ENCODE measurements at regions not wholly inside any gene's neighbourhood (a gene's known extent, or its start where the extent isn't known, plus 50 kb on each side); places are given as distances from the start of the nearest gene placed in this dataset.

DNA sequence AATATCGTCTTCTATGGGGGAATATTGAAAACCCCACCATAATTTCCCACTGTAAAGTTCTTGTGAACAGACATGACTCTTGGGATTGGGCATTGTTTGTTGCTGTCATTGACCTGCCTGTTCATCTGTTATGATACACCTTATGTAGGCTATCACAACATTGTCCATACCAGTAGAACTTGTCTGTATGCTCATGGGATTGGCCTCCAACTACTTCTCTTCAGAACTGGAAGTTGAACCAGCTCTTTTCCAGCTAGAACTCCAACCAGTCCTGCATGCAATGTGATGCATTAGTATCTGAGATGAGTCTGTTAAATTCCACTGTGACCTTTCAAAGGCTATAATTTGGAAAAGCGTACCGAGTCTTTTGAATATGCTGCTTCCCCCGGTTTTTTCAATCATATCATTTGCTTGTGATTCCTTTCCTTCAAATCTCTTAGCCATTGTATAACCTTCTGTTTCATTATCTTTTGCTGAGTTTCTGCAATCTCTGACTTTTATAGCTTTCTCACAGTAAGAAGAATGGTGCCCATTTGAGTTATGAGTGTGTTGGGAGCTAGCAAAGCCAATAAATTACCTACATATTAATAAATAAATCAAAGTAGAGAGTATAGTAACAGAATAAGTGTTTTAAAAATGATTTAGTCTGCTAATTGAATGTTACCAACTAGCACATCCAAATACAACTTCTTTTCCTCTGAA lies 101.9 kb downstream of the PLK2 start:
- no peak for DNase-seq (ENCODE audit: extremely low read depth, low read depth, low spot score)

DNA sequence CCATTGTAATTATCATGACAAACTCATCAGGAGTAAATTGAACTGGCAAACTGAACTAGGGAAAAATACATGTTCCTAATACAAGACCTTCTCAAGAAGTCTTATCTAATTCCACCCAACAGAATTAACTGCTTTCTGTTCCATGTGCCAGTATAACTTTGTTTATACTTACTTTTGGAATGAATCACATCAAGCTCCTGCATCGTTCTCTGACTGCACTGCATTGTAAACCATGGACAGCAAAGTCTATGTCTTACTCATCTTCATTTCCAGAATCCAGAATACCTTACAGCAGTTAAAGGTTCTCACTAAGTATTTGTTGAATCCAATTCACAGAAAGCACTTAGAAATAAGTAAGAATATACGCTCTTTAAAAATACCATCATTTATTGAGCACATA lies 102.8 kb downstream of the PLK2 start:
- DNase-seq (ENCODE audit: extremely low read depth, low read depth, low spot score), result no peak

DNA sequence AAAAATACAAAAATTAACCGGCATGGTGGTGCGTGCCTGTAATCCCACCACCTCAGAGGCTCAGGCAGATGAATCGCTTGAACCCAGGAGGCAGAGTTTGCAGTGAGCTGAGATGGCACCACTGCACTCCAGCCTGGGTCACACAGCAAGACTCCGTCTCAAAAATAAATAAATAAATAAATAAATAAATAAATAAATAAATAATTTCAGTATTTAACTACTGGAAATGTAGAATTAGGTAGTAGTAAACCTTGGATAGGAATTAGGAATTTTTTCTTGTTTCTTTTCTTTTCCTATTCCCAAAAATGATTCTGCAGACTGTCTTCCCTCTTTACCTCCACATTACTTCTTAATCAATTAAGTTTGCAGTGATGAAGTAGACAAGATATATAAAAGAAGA lies 103.2 kb downstream of the PLK2 start:
- no peak for DNase-seq (ENCODE audit: extremely low read depth, low read depth, low spot score)

DNA sequence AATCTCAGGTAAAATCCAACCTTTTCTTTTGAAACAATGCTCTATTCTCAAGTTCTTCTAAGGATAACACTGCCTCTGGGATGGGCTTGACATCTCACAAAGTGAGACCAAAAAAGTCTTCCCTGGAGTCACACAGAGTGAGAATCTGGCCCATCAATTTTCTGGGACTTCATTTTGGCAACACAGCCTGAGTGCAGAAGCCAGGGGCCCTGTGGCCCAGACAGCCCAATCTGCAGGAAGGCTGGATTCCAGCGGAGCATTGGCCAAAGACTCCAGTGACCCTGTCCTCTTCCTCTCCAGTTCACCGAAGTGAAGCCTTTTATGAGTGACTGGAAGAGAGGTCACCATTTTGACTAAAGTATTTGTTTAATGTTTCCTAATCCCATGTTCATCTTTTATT lies 105.1 kb downstream of the PLK2 start:
- no peak for DNase-seq (ENCODE audit: extremely low read depth, low read depth, low spot score)

DNA sequence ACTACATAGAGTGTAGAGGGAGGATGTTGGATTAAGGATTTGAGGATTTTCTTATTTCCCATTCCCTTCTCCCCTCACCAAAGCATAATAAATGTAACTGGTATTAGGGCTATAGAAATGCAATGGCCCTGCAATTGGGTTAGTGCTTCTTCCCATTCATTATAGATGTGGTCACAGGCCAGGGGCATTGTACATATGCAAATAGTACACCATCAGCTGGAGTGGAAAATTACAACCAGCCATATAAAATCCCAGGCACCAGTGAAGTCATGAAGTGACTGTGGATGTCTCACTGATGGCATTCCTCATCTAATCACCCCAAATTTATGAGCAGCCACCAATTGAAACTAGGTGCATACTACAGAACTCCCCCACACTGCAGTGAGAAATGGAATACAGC lies 105.9 kb downstream of the PLK2 start:
- no peak for DNase-seq (ENCODE audit: extremely low read depth, low read depth, low spot score)

DNA sequence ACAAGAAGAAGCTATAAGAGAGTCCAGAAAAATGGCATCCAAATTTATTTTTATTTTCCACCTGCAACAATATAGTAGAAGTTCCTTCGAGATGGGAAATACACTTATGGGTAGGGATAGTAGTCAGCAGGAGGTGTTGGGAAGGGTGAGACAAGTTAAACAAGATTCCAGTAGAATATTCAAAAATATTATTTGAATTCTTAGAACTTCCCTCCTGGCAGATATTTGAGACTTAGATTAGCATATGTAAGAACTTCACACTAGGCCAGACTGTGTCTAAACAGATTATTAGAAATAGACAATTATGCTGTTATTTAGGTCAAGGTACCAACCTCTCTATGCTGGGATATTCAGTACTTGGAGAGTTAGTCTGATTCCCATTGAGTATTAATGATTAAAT lies 108.7 kb downstream of the PLK2 start:
- no peak for DNase-seq (ENCODE audit: extremely low read depth, low read depth, low spot score)

DNA sequence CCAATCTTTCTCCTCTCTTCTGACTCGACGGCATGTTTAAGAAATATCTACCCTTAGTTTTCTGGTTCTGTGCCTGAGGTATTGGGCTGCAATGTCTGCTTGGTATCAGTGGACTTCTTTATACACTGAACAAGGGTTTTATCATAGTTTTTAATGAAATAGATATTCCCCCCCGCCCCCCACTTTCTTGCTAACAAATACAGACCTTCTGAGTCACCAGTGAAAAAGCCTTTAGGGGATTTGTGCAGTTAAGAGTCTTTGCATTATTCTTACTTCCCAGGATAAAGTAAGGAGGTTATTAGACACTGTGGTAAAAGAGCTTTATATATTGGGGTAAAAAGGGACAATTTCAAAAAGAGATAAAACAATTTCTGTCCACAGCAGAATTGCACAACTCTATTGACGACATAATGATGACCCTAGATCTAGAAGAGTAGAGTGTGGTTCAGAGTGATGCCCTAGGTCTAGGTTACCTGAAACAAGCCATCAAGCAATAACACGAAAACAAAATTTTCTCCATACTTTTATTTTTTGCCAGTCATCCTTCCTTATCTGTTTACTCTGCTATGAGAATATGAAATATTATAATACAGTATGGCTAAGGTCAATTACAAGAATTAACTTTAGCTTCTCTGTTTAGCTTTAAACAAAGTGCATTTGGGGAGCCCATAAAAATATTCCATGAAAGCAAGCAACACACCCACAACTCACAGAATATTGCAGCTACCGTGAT lies 110.7 kb downstream of the PLK2 start:
- no peak for DNase-seq (ENCODE audit: extremely low read depth, low read depth, low spot score)

DNA sequence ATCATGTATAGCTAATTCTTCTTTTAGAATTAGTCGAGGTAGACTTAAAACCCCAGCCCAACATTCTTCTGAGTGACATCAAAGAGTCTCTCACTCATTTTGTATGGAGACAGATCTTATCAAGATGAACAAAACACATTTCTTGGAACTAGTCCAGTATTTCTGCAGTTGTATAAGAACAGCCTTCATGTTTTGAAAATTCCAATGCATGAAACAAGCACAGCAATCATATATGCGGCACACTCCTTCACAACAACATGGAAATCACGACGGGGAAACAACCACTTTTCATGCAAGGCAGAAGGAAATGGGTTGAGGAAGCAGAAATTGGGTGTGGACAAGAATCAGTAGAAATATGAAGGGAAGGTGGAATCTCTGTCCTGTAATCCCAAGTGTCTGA lies 113.8 kb downstream of the PLK2 start:
- no peak for DNase-seq (ENCODE audit: extremely low read depth, low read depth, low spot score)

DNA sequence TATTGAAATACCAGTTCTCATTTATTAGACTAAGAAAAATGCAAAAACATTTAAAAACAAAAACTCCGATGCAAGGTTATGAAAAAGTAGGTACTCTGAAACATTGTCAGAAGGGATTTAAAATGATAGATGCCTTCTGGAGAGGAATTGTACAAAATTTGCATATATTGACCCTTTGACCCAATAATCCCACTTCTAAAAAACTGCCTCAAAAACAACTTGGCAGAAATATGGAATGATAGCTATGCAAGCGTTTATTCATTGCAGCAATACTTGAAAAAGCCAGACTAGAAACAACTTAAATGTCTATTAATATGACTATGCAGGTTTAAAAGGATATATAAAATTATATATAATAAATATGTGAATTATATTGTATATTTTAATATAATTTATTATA lies 118.4 kb downstream of the PLK2 start:
- DNase-seq (ENCODE audit: extremely low read depth, low read depth, low spot score), result no peak

DNA sequence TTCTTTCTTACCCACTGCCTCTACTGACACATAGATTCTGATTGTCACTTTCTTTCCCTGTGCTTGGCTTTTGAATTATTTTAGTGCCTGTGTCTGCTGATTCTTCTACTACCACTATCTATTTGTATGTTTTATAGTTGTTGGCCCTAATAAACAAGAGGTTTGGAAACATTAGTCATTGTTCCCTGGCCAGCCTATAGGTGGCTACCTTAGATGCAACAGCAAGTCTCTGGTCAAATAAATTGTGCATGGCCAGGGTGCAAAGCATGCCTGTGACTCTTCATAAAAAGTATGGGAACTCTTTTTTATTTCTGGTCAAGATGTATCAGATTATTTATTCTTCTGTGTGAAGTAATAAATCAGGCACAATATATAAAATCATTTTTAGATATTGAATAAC lies 124.4 kb downstream of the PLK2 start:
- no peak for DNase-seq (ENCODE audit: extremely low read depth, low read depth, low spot score)

DNA sequence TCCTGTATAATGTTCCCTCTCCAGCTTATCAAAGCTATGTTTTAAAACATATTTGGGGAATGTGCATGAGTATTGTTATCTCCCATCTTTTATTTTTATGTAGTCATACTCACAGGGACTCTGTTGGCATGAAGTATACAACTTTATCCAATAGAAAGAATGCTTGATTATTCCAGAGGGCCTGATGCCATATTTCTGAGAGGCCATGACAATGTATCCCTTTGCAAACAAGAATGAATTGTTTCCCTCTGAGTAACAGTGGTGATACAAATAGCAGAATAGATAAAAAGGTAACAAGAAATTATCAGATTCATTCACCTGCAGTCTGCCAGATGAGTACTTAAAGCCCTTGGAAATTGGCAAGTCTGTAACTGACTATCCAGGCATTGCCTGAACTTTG lies 125.9 kb downstream of the PLK2 start:
- DNase-seq (ENCODE audit: extremely low read depth, low read depth, low spot score), result no peak

DNA sequence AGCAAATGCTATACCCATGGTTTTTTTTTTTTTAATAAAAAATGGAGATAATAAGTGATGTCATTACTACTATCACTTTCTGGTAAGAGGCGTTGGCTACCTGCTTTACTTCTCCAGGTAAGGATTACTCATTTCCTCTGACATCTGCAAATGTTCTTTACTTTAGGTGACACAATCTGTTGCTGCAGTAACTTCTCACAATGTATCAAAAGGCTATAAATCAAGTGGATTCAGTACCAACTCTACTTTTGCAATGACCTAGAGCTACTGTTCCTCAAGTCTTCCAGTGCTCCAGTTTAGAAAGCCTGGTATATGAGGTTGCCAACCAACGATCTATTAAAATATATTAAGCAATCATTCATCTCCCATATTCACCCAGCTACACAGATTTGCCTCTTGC lies 129.1 kb downstream of the PLK2 start:
- no peak for DNase-seq (ENCODE audit: extremely low read depth, low read depth, low spot score)

DNA sequence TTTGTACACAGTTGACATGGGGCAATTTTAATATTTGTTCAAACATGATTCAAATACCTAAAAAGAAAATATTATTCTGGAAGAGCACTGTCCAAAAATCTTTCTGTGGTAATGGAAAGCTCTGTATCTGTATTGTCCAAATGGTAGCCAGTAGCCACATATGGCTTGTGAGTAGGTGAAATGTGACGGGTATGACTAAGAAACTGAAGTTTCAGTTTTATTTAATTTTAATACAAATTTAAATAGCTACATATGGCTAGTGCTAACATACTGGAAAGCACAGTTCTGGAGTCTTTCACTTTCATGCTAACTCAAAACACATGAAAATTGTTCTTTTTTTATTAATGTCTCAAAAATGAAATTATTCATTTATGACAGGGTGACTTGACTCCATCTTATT lies 132.6 kb downstream of the PLK2 start:
- DNase-seq (ENCODE audit: extremely low read depth, low read depth, low spot score), result no peak

DNA sequence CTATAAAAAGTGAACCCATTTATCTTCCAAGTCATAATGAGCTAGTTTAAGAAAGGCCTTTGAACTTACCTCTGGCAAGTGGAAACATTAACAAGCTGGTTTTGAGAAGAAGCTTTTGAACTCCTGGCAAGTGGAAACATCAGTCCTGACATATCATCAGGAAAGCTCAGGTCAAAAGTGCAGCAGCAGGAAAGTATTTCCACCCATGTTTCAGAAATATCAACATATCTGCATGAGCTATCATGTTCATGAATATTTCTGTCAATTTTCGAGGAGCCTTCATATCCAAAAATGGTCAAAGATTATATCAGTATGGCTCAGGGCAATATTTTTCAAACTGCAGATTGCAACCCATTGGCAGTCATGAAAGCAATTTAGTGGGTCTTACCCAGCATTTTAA lies 133.9 kb downstream of the PLK2 start:
- DNase-seq (ENCODE audit: extremely low read depth, low read depth, low spot score), result no peak

DNA sequence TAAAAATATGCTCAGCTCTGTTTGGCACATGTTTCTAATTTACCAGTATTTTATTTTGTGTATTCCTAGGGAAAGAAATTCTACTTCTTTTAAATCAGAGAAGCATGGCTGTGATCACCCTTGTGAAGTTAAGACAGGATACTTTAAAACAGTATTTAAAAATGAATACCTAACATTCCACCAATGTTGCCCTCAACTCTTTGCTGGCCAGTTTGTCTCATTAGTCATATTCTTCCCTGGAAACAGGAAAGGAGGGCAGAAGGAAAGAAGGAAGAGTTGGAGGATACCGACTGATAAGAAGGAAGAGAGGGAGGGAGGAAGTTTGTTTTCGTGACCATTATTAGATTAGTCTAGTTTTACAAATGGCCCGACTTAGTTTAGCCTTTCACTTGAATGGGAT lies 137.4 kb downstream of the PLK2 start:
- DNase-seq (ENCODE audit: extremely low read depth, low read depth, low spot score), result no peak

DNA sequence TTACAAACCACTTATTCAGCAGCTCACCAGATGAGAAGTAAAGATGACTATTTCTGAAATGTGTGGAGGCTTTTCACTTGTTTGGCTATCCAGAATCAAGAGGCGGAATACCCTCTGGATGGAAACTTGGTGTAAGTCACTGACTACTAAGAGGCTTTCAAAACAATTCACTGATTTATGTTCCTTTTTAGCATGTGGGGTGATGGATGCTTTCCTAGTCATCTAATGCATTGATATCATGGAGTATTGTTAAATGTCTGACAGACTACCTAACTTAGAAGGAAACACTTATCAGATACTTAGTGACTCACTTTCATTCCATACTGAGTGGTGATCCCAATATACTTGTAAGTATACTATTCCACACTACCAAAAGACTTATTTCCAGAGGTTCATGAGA lies 141.4 kb downstream of the PLK2 start:
- DNase-seq (ENCODE audit: extremely low read depth, low read depth, low spot score), result no peak

DNA sequence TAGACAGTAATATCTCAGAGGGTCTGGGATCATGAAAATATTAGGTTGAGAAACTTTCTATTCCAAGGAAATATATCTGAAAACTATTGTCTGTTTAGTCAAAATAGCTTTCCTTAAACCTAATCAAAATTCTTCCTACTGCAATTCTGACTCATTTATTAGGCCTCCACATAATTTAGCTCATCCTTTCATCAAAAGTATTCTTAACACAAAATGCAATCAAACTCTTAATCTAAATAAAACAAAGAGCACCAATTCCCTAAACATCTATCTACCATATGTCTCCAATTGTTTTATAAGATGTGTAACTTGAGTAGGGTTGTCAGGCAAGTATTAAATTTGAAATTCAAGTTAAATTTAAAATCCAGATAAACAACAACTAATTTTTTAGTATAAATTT lies 142.1 kb downstream of the PLK2 start:
- no peak for DNase-seq (ENCODE audit: extremely low read depth, low read depth, low spot score)

DNA sequence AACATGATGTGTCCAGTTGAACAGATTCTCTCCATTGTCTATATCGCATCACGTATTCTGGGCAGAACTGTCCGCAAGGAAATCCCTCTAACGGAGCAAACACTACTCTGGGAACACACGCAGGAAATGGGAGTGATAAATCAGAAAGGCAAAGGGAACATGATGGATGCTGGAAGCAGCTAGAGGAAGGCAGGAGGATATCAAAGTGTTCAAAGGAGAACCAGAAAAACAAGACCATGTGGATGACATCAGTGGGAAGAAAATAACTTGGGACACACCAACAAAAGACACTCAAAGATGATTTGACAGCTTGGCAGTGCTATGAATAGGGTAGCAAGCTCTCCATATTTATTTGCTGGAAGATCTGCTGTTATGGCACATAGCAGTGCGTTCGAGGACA lies 142.9 kb downstream of the PLK2 start:
- DNase-seq (ENCODE audit: extremely low read depth, low read depth, low spot score), result no peak

DNA sequence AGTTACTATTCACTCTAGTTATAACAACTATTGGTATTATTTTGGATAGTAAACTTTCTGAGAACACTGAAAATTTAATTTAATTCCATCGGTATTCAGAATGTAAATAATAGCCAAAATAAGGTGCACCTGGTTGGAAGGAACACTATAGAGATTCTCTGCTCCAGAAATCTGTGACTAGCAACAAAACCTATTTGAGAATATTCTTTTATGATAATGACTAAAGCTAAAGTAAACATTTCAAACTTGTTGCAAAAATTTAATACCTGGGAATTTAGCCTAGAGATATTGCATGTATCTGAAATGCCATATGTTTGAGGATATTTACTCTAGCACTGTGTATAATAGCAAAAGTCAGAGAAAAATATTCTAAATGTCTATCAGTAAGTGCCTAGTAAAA lies 144.1 kb downstream of the PLK2 start:
- no peak for DNase-seq (ENCODE audit: extremely low read depth, low read depth, low spot score)

DNA sequence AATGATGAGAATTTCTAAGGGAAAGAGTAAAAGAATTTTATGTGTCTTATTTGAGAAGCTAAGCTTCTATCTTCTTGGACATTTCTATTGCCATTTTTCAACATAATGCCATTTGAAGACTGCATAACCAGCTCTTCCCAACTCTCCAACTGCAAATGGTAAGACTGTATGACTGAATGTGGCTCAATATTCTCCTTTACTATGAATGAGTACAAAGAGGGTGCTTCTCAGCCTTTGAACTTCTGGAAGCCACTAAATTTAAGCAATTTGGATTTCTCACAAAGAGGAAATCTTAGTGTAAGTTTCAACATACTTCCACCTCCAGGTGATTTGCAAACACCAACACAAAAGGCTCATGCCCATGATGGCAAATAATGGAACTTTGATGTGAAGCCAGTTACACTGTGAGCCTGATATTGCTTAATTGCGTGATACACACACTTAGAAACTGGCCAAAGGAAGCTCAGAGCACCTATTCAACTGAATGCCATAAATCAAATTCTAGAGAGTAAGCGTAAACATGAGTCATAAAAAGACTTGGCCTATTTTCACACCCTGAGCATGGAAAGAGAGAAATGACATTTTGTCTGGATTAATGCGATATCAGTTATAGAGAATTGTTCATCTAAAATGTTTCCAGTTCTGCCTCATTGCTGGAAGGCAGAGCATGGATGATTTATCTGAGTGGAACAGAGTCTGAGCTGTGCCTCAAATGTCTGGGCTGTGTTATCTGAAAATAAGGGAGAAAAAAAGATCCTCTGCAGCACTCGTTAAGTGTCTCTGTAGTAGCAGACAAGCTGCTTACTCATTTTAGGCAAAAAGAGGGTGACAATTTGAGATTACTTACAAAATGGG lies 145.3 kb downstream of the PLK2 start:
- DNase-seq (ENCODE audit: extremely low read depth, low read depth, low spot score), result no peak

DNA sequence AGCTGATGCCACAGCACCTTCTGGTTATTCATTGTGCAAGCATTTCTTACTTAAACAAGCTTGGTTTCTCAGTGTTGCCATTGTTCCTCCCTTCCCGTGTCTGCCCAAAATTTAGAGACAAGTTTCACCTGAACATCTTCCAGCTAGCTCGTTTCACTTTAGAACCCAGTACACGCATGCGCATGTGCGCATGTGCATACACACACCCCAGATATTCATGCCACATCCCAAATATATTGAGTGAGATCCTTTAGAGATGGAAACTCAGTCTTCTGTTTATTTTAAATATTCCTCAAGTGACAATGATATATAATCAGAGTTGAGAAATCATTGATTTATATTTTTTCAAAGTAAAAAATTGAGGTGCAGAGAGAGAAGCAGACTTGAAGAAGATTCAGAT lies 147.6 kb downstream of the PLK2 start:
- no peak for DNase-seq (ENCODE audit: extremely low read depth, low read depth, low spot score)

DNA sequence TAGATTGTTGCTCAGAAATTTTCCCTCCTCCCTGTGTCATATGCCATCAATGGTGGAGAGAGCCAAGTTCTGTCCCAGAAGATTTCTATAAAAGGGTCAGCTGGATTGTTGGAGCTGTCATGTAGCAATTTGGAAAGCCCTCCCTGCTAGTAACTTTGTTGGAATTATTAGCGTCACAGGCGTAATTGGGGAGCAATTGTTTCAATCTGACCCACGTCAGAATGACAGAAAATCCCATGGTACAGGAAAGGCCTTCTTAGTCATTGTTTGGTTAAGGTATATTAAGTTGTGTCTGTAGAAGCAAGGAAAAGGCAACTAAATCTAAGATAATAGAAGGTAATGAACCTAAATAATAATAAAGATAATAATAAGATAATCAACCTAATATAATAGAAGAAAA lies 148.4 kb downstream of the PLK2 start:
- no peak for DNase-seq (ENCODE audit: extremely low read depth, low read depth, low spot score)
